Parathyroid adenoma (tissue), 2 donors: ENCODE measurements at regions not wholly inside any gene's neighbourhood (a gene's known extent, or its start where the extent isn't known, plus 50 kb on each side); places are given as distances from the start of the nearest gene placed in this dataset.

ENCODE experiments used
- H2AFZ ChIP-seq: fragments of 300-600 bp; sonication (generic); one replicate; pipeline ENCODE4 v1.7.0; 2017; ENCODE audit warnings: antibody characterized with exemption, mild to moderate bottlenecking
- H3K27ac ChIP-seq: fragments of 300-600 bp; sonication (generic); one replicate; pipeline ENCODE4 v1.7.0; 2017
- H3K27me3 ChIP-seq: fragments of 300-600 bp; sonication (generic); one replicate; pipeline ENCODE4 v1.7.0; 2017; ENCODE audit warnings: low read length; ENCODE audit not compliant: control insufficient read depth, insufficient read depth
- H3K36me3 ChIP-seq: fragments of 300-600 bp; sonication (generic); one replicate; pipeline ENCODE4 v1.7.0; 2017; ENCODE audit warnings: low read length; ENCODE audit not compliant: control insufficient read depth, insufficient read depth
- H3K4me1 ChIP-seq: fragments of 300-600 bp; sonication (generic); one replicate; pipeline ENCODE4 v1.7.0; 2017; ENCODE audit warnings: control low read depth
- H3K4me2 ChIP-seq: fragments of 300-600 bp; sonication (generic); one replicate; pipeline ENCODE4 v1.7.0; 2017; ENCODE audit warnings: low read length
- H3K4me3 ChIP-seq: fragments of 300-600 bp; sonication (generic); one replicate; pipeline ENCODE4 v1.7.0; 2017; ENCODE audit warnings: low read depth, low read length
- H3K79me2 ChIP-seq: fragments of 300-600 bp; sonication (generic); one replicate; pipeline ENCODE4 v1.7.0; 2017; ENCODE audit warnings: control low read depth
- H3K9ac ChIP-seq: fragments of 300-600 bp; sonication (generic); one replicate; pipeline ENCODE4 v1.7.0; 2017; ENCODE audit warnings: mild to moderate bottlenecking
- H3K9me3 ChIP-seq: fragments of 300-600 bp; sonication (generic); one replicate; pipeline ENCODE4 v1.7.0; 2017; ENCODE audit warnings: low read length; ENCODE audit not compliant: control insufficient read depth
- CTCF ChIP-seq: fragments of 300-600 bp; sonication (generic); IDR thresholded peaks from one replicate; pipeline ENCODE4 v1.7.0; 2017; ENCODE audit warnings: antibody characterized with exemption, mild to moderate bottlenecking
- donor health status: primary hyperparathyroidism.

- no peak overlapping the region for H3K4me2 ChIP-seq
- no peak overlapping the region for H2AFZ ChIP-seq
- no peaks in the 10 kb centered on the region for H3K36me3 ChIP-seq
- no peak overlapping the region for H3K27ac ChIP-seq
- no peak overlapping the region for H3K4me3 ChIP-seq
- H3K4me1 ChIP-seq = no peaks in the 10 kb centered on the region
- no peaks in the 10 kb centered on the region for H3K79me2 ChIP-seq
- no peak overlapping the region for H3K9ac ChIP-seq
- TF ChIP-seq CTCF = no peak
- no peaks in the 10 kb centered on the region for H3K27me3 ChIP-seq
- no peaks in the 10 kb centered on the region for H3K9me3 ChIP-seq
These were observed 233.9 kb downstream of the CHIC2 start for GRCh38 chr4:53830511-53830910.

GRCh38 chr4:53821179-53821851 lies 230.0 kb upstream of the LNX1 start:
- no peaks in the 10 kb centered on the region for H3K9me3 ChIP-seq
- H3K4me1 ChIP-seq = no peaks in the 10 kb centered on the region
- H3K4me2 ChIP-seq = no peak overlapping the region
- no peak for TF ChIP-seq CTCF
- H2AFZ ChIP-seq = no peak overlapping the region
- no peak overlapping the region for H3K4me3 ChIP-seq
- H3K79me2 ChIP-seq = no peaks in the 10 kb centered on the region
- no peak overlapping the region for H3K9ac ChIP-seq
- H3K27me3 ChIP-seq = no peaks in the 10 kb centered on the region
- H3K27ac ChIP-seq = no peak overlapping the region
- no peaks in the 10 kb centered on the region for H3K36me3 ChIP-seq

GRCh38 chr4:53818104-53818503 lies 226.8 kb upstream of the LNX1 start:
- Histone ChIP-seq H3K9ac (no peak overlapping the region), H3K9me3 (no peaks in the 10 kb centered on the region), H3K4me1 (no peaks in the 10 kb centered on the region), H3K4me3 (no peak overlapping the region), H3K79me2 (no peaks in the 10 kb centered on the region), H3K36me3 (no peaks in the 10 kb centered on the region), H2AFZ (no peak overlapping the region), H3K4me2 (no peak overlapping the region), H3K27me3 (no peaks in the 10 kb centered on the region), H3K27ac (no peak overlapping the region)
- TF ChIP-seq CTCF = no peak

- no peak overlapping the region for H3K4me2 ChIP-seq
- H3K27me3 ChIP-seq = no peaks in the 10 kb centered on the region
- H3K4me1 ChIP-seq = no peaks in the 10 kb centered on the region
- H3K79me2 ChIP-seq = no peaks in the 10 kb centered on the region
- no peak overlapping the region for H3K4me3 ChIP-seq
- H3K9me3 ChIP-seq = no peaks in the 10 kb centered on the region
- no peak overlapping the region for H3K9ac ChIP-seq
- no peak overlapping the region for H3K27ac ChIP-seq
- H2AFZ ChIP-seq = no peak overlapping the region
- TF ChIP-seq CTCF = no peak
- no peaks in the 10 kb centered on the region for H3K36me3 ChIP-seq
These were observed 225.3 kb upstream of the LNX1 start for GRCh38 chr4:53816561-53816960.

- Histone ChIP-seq H2AFZ (no peak overlapping the region), H3K27me3 (no peaks in the 10 kb centered on the region), H3K27ac (no peak overlapping the region), H3K36me3 (no peaks in the 10 kb centered on the region), H3K4me2 (no peak overlapping the region), H3K9ac (no peak overlapping the region), H3K9me3 (no peaks in the 10 kb centered on the region), H3K79me2 (no peaks in the 10 kb centered on the region), H3K4me3 (no peak overlapping the region), H3K4me1 (no peaks in the 10 kb centered on the region)
- TF ChIP-seq CTCF = no peak
These were observed 224.0 kb upstream of the LNX1 start for GRCh38 chr4:53815281-53815680.
